Sigmoid colon (tissue), 3 donors: ENCODE measurements at regions not wholly inside any gene's neighbourhood (a gene's known extent, or its start where the extent isn't known, plus 50 kb on each side); places are given as distances from the start of the nearest gene placed in this dataset.

ENCODE experiments used
- CTCF ChIP-seq, 4 experiments: fragments of 450-650 bp in 3 of 4; fragments of 200-600 bp in 1 of 4; IDR thresholded peaks; one replicate each; pipeline ENCODE4 v1.5.1; 2016 to 2019; ENCODE audit warnings: antibody characterized with exemption in 4 of 4, mild to moderate bottlenecking in 3 of 4, moderate library complexity in 2 of 4
- POLR2A ChIP-seq, 2 donors: fragments of 450-650 bp; IDR thresholded peaks; one replicate each; pipeline ENCODE4 v1.6.1; 2016; ENCODE audit warnings: antibody characterized with exemption in 2 of 2, mild to moderate bottlenecking in 2 of 2, moderate library complexity in 2 of 2

GRCh38 chr5:145242551-145242950 lies 592.6 kb downstream of the PRELID2 start:
- TF ChIP-seq POLR2A (IDR thresholded peaks at IDR 0.05) (no peak), CTCF (IDR thresholded peaks at IDR 0.05) (no peak)
